ENCODE measurements at regions not wholly inside any gene's neighbourhood (a gene's known extent, or its start where the extent isn't known, plus 50 kb on each side); places are given as distances from the start of the nearest gene placed in this dataset.

DNA sequence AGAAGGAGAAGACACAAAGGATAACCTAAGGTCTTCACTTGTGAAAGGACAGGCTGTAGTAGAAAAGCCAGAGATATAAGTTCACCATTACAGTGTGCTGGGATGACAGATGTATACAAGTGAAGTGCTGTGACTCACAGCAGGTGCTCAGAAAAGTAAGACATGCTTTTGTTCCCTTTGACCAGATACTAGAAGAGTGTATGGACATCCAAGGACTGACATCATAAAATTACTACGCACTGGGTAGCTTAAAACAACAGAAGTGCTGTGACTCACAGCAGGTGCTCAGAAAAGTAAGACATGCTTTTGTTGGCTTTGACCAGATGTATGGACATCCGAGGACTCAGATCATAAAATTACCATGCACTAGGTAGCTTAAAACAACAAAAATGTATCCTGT is 61.6 kb upstream of the BTC start:
- TF ChIP-seq POLR2A (IDR thresholded peaks at IDR 0.05), result no peak
- TF ChIP-seq, protein P1, sequence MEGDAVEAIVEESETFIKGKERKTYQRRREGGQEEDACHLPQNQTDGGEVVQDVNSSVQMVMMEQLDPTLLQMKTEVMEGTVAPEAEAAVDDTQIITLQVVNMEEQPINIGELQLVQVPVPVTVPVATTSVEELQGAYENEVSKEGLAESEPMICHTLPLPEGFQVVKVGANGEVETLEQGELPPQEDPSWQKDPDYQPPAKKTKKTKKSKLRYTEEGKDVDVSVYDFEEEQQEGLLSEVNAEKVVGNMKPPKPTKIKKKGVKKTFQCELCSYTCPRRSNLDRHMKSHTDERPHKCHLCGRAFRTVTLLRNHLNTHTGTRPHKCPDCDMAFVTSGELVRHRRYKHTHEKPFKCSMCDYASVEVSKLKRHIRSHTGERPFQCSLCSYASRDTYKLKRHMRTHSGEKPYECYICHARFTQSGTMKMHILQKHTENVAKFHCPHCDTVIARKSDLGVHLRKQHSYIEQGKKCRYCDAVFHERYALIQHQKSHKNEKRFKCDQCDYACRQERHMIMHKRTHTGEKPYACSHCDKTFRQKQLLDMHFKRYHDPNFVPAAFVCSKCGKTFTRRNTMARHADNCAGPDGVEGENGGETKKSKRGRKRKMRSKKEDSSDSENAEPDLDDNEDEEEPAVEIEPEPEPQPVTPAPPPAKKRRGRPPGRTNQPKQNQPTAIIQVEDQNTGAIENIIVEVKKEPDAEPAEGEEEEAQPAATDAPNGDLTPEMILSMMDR (IDR thresholded peaks at IDR 0.05), result no peak
- DNase-seq, result no peak
- Histone ChIP-seq H3K27ac (no peak overlapping the region), H3K4me1 (no peaks in the 10 kb centered on the region), H3K9me3 (peaks cover 0 to 2% of the 10 kb centered on the region in 2 donors), H3K36me3 (no peaks in the 10 kb centered on the region), H3K4me3 (no peak overlapping the region), H3K27me3 (no peaks in the 10 kb centered on the region)
- intact Hi-C loops (cut with DNase I; ENCODE audit: low total_unique reads), result no loop called here

GRCh38 chr4:74848774-74849173 is 54.5 kb upstream of the BTC start:
- no peak for DNase-seq
- H3K9me3 ChIP-seq, result peaks cover 0 to 7% of the 10 kb centered on the region in 2 donors
- H3K27ac ChIP-seq, result no peak overlapping the region
- TF ChIP-seq POLR2A (IDR thresholded peaks at IDR 0.05), result no peak
- TF ChIP-seq, protein P1 (IDR thresholded peaks at IDR 0.05), result no peak
- intact Hi-C loops (cut with DNase I; ENCODE audit: low total_unique reads), result no loop called here
- H3K36me3 ChIP-seq, result no peaks in the 10 kb centered on the region
- no peak overlapping the region for H3K4me3 ChIP-seq
- H3K27me3 ChIP-seq, result no peaks in the 10 kb centered on the region
- H3K4me1 ChIP-seq, result no peaks in the 10 kb centered on the region

- Histone ChIP-seq H3K4me3 (no peak overlapping the region), H3K27ac (no peak overlapping the region), H3K4me1 (no peaks in the 10 kb centered on the region), H3K9me3 (peaks cover 0 to 5% of the 10 kb centered on the region in 2 donors), H3K27me3 (no peaks in the 10 kb centered on the region), H3K36me3 (no peaks in the 10 kb centered on the region)
- DNase-seq, result no peak
- TF ChIP-seq POLR2A (IDR thresholded peaks at IDR 0.05), result no peak
- TF ChIP-seq, protein P1 (IDR thresholded peaks at IDR 0.05), result no peak
- intact Hi-C loops (cut with DNase I; ENCODE audit: low total_unique reads), result no loop called here
These were observed 51.5 kb upstream of the BTC start for GRCh38 chr4:74845834-74846233.

All from uterus (tissue), 3 donors.